ENCODE measurements at regions not wholly inside any gene's neighbourhood (a gene's known extent, or its start where the extent isn't known, plus 50 kb on each side); places are given as distances from the start of the nearest gene placed in this dataset.
"Not testable (repeated sequence)": the region's sequence is repeated elsewhere in the genome, so short reads cannot be mapped to it uniquely, and the experiment has no call there.

GRCh38 chr4:62487016-62487415 lies 1286.9 kb downstream of the ADGRL3 start:
- DNase-seq (no peak), ATAC-seq (ENCODE audit: poor library complexity) (no peak)
- intact Hi-C loops (cut with DNase I): no loop called here

DNA sequence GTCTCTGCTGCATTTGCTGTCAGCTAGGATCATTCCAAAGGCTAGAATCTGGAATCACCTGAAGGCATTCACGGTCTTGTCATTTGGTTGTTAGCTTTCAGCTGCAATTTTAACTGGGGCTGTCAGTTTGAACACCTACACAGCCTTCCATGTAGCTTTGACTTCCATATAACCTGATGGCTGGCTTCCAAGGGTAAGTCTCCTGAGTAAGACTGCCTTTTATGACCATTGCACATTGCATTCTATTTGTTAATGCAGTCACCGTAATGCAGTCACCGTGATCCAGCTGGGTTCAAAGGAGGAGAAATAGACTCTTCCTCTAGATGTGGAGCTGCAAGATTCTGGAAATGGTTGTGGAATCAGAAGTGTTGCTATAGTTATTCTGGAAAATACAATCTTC lies 1284.2 kb downstream of the ADGRL3 start:
- DNase-seq: no peak
- intact Hi-C loops (cut with DNase I): no loop called here
- ATAC-seq (ENCODE audit: poor library complexity): no peak

GRCh38 chr4:62482355-62482754 lies 1282.2 kb downstream of the ADGRL3 start:
- ATAC-seq (ENCODE audit: poor library complexity): no peak
- intact Hi-C loops (cut with DNase I): no loop called here

DNA sequence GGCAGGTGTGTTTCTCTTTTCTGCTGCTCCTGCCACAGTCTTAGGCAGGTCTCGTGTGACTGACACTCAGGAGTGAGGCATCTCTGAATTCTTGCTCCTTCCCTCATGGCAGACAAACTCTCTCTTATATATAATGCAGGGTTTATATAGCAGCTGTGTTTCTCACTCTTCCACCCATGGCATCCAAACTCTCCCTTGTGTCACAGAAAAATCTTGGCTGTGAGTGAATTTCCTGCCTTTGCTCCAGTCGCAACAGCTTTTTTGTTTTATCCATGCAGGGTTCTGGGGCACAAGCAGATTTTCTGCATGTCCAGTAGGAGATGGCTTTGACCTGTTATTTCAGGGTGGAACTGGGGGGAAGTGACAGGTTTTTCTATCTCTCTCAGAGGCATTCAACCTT lies 1275.5 kb downstream of the ADGRL3 start:
- intact Hi-C loops (cut with DNase I): no loop called here
- DNase-seq (no peak), ATAC-seq (ENCODE audit: poor library complexity) (no peak)

More at GRCh38 chr4:62482355-62482754, 1282.2 kb downstream of the ADGRL3 start:
- DNase-seq: no peak

- ATAC-seq (ENCODE audit: poor library complexity) (no peak), DNase-seq (no peak)
- intact Hi-C loops (cut with DNase I): no loop called here
Measured at GRCh38 chr4:62474802-62475201, 1274.7 kb downstream of the ADGRL3 start.

DNA sequence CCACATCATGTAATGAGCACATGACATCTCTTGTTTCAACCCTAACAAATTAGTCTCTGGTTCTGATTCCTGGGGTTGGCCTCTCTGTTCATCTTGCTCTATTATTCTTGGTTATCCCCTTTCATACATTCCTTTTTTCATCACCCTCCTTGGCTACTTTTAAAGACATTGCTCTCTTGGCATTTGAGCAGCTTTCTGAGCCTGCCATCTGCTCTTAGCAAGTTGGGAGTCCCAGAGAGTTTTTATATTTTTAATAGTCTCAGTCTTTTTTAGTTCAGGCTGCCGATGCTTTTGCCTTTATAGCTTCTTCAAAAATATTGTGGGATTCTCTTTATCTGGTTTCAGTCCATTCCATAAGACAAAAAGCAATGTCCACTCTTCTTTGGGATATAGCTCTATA lies 1270.9 kb downstream of the ADGRL3 start:
- no peak for DNase-seq
- ATAC-seq (ENCODE audit: poor library complexity): no peak
- intact Hi-C loops (cut with DNase I): no loop called here

- DNase-seq: no peak
- intact Hi-C loops (cut with DNase I): no loop called here
- ATAC-seq (ENCODE audit: poor library complexity): no peak
Measured at GRCh38 chr4:62470421-62470983, 1270.4 kb downstream of the ADGRL3 start.

DNA sequence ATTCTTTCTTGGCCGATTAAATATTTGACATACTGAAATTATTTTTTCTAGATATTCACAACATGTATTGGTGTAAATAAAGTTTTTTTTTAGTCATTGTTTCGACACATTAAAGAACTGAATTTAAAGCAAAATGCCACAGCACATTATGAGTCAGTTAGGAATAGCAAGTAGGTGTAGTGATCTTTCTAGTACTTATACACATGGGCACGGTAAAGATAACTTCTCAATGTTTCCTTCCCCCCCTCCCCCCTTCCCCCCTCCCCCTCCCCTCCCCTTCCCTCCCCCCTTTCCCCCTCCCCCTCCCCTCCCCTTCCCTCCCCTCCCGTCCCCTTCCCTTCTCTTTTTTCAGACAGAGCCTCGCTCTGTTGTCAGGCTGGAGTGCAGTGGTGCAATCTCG lies 1269.9 kb downstream of the ADGRL3 start:
- ATAC-seq (ENCODE audit: poor library complexity) (no peak), DNase-seq (no peak)
- intact Hi-C loops (cut with DNase I): no loop called here

GRCh38 chr4:62461961-62462360 lies 1261.8 kb downstream of the ADGRL3 start:
- DNase-seq (no peak), ATAC-seq (ENCODE audit: poor library complexity) (no peak)
- intact Hi-C loops (cut with DNase I): no loop called here

GRCh38 chr4:62460329-62460728 lies 1260.2 kb downstream of the ADGRL3 start:
- ATAC-seq (ENCODE audit: poor library complexity) (no peak), DNase-seq (no peak)
- intact Hi-C loops (cut with DNase I): no loop called here

DNA sequence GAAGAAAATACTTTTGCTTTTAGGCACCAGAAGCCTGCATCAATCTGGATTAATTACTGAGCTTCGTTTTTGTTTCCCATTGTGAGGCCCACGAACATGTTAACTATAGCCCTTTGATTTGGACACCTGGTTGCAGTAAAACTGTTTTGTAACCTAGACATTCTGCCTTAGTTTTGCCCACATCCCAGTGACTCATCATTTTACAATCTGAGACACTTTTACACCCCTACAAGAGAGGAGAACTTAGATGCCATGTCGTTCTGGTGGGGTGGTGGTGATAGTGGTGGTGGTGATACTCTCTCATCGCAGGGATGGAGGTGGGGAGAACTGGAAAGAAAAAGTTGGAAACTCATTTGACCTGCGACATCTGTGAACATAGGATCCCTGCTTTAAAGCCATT lies 1257.2 kb downstream of the ADGRL3 start:
- intact Hi-C loops (cut with DNase I): no loop called here
- DNase-seq (no peak), ATAC-seq (ENCODE audit: poor library complexity) (no peak)

DNA sequence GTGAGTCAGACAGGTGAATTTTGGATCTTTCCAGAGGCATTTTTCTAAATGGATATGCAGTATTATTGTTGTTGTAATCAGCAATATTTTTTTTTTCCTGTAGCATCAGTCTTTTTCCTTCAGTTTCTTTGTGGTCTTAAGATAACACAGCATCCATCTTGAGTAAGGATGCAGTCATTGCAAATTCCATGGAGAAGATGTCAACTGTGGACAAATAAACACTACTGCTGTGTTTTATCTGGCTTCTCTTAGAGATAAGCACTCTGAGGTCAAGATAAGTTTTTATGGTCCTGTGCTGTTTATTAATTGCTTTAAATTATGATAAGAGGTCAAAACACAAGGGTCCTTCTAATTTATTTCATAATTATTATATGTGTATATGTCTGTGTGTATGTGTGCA lies 1255.7 kb downstream of the ADGRL3 start:
- DNase-seq (no peak), ATAC-seq (ENCODE audit: poor library complexity) (no peak)
- intact Hi-C loops (cut with DNase I): no loop called here

GRCh38 chr4:62454535-62454934 lies 1254.4 kb downstream of the ADGRL3 start:
- ATAC-seq (ENCODE audit: poor library complexity): no peak
- no peak for DNase-seq
- intact Hi-C loops (cut with DNase I): no loop called here

- no peak for ATAC-seq (ENCODE audit: poor library complexity)
- no peak for DNase-seq
- intact Hi-C loops (cut with DNase I): no loop called here
Measured at GRCh38 chr4:62450740-62451139, 1250.6 kb downstream of the ADGRL3 start.

- intact Hi-C loops (cut with DNase I): no loop called here
- ATAC-seq (ENCODE audit: poor library complexity) (no peak), DNase-seq (no peak)
Measured at GRCh38 chr4:62449538-62449937, 1249.4 kb downstream of the ADGRL3 start.

- no peak for ATAC-seq (ENCODE audit: poor library complexity)
- no peak for DNase-seq
- intact Hi-C loops (cut with DNase I): no loop called here
Measured at GRCh38 chr4:62448911-62449310, 1248.8 kb downstream of the ADGRL3 start.

DNA sequence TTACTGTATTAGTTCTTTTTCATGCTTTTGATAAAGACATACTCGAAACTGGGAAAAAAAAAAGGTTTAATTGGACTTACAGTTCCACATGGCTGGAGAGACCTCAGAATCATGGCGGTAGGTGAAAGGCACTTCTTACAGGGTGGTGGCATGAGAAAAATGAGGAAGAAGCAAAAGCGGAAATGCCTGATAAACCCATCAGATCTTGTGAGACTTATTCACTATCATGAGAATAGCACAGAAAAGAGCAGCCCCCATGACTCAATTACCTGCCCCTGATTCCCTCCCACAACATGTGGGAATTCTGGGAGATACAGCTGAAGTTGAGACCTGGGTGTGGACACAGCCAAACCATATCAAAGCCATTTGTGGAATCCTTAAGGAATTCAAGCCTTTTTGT lies 1238.9 kb downstream of the ADGRL3 start:
- ATAC-seq (ENCODE audit: poor library complexity) (no peak), DNase-seq (no peak)
- intact Hi-C loops (cut with DNase I): no loop called here

GRCh38 chr4:62434921-62435320 lies 1234.8 kb downstream of the ADGRL3 start:
- no peak for ATAC-seq (ENCODE audit: poor library complexity)
- intact Hi-C loops (cut with DNase I): no loop called here
- no peak for DNase-seq

DNA sequence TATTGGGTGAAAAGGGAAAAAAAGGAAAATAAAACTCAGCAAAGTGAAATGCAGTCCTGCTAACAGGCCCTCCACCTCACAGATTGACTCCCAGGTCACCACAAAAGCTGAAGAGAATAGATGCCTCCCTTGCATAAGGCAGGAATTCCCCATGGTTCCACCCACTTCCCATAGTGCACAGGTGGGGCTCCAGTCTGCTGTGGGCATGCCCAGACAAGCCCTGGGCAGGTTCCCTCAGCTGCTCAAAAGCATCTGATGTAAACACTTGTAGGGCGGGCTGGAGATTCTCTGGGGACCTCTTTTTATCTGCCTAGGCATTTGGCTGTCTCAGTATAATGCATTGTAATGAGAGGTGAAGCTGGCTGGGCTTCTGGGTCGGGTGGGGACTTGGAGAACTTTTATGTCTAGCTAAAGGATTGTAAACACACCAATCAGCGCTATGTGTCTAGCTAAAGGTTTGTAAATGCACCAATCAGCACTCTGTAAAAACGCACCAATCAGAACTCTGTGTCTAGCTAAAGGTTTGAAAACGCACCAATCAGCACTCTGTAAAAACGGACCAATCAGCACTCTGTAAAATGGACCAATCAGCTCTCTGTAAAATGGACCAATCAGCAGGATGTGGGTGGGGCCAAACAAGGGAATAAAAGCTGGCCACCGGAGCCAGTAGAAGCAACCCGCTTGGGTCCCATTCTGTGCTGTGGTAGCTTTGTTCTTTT lies 1231.5 kb downstream of the ADGRL3 start:
- intact Hi-C loops (cut with DNase I): not testable (repeated sequence)

GRCh38 chr4:62429297-62429696 lies 1229.2 kb downstream of the ADGRL3 start:
- DNase-seq (no peak), ATAC-seq (ENCODE audit: poor library complexity) (no peak)
- intact Hi-C loops (cut with DNase I): no loop called here

More for the DNA sequence above, 1231.5 kb downstream of the ADGRL3 start:
- ATAC-seq (ENCODE audit: poor library complexity); DNase-seq: not testable (repeated sequence)

DNA sequence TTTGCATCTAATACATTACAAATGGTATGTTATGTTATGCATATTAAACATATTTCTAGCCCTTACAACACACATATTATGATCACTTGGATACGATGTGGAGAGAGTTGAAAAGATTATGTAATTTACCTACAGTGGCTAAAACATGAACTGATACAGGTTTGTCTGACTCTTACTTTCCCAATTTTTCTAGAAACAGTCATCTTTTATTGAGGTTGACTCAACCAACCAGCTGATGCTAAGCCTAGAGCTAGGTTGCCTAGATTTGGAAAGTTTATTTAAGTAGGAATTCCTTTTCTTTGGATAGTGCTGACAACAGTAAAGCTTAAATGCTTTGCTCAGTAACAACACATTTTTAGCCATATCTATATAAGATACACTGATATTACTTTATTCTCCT lies 1215.1 kb downstream of the ADGRL3 start:
- intact Hi-C loops (cut with DNase I): no loop called here
- ATAC-seq (ENCODE audit: poor library complexity): no peak
- no peak for DNase-seq

All from Right ventricle myocardium superior (tissue), 1 donor.